Lung (tissue), 11 donors: ENCODE measurements at regions not wholly inside any gene's neighbourhood (a gene's known extent, or its start where the extent isn't known, plus 50 kb on each side); places are given as distances from the start of the nearest gene placed in this dataset.

ENCODE experiments used
- ATAC-seq: fragments of 200-7000 bp; cut with Tn5 transposase; one replicate; pipeline ENCODE4 v1.9.1; 2020; ENCODE audit warnings: moderate number of reproducible peaks; ENCODE audit not compliant: insufficient read depth, low FRiP score
- DNase-seq, 3 donors: peaks; one replicate each; pipeline ENCODE4 v3.0.0-alpha.2; 2013 to 2017
- H3K27ac ChIP-seq, 2 donors: one replicate each; pipeline ENCODE4 v1.5.1; 2013; ENCODE audit warnings: mild to moderate bottlenecking in 2 of 2, moderate library complexity in 2 of 2, control low read depth in 1 of 2, inconsistent platforms in 1 of 2, low read depth in 1 of 2, low read length in 1 of 2
- H3K27me3 ChIP-seq, 3 donors: one replicate each; pipeline ENCODE4 v1.5.1; 2013; ENCODE audit warnings: low read length in 2 of 3; ENCODE audit not compliant: control insufficient read depth in 3 of 3, insufficient read depth in 3 of 3
- H3K36me3 ChIP-seq, 4 donors: one replicate each; pipeline ENCODE4 v1.5.1; 2013; ENCODE audit warnings: low read length in 4 of 4, mild to moderate bottlenecking in 1 of 4, moderate library complexity in 1 of 4; ENCODE audit not compliant: control insufficient read depth in 4 of 4, insufficient read depth in 4 of 4
- H3K4me1 ChIP-seq, 5 donors: one replicate each; pipeline ENCODE4 v1.5.1; 2013; ENCODE audit warnings: low read length in 5 of 5, mild to moderate bottlenecking in 2 of 5, moderate library complexity in 1 of 5; ENCODE audit not compliant: control insufficient read depth in 5 of 5, insufficient read depth in 5 of 5
- H3K4me3 ChIP-seq: one replicate; pipeline ENCODE4 v1.5.1; 2013; ENCODE audit warnings: mild to moderate bottlenecking, control low read depth, moderate library complexity
- H3K9ac ChIP-seq, 2 donors: one replicate each; pipeline ENCODE4 v1.5.1; 2013; ENCODE audit warnings: low read length in 2 of 2, control low read depth in 1 of 2; ENCODE audit not compliant: insufficient read depth in 1 of 2
- H3K9me3 ChIP-seq, 4 donors: one replicate each; pipeline ENCODE4 v1.5.1; 2013; ENCODE audit warnings: low read length in 3 of 4, mild to moderate bottlenecking in 1 of 4, moderate library complexity in 1 of 4; ENCODE audit not compliant: control insufficient read depth in 4 of 4, insufficient read depth in 3 of 4
- CTCF ChIP-seq: IDR thresholded peaks from 2 replicates; pipeline ENCODE4 v1.5.1; 2012; ENCODE audit warnings: mild to moderate bottlenecking; ENCODE audit errors: control extremely low read depth, extremely low read depth
- WGBS, 2 donors: extraction: QIAGEN DNeasy Blood & Tissue Kit; methylation state at CpG; one replicate each; pipeline ENCODE4 v1.1.7; 2013; 5-methylcytosine and 5-hydroxymethylcytosine counted together
- donor health status: control.
- donor health status: control.
- donor health status: Bipolar disorder and iron deficiency.
- donor health status: healthy.
- donor health status: DM: yes; HTN: yes; CAD: no.

DNA sequence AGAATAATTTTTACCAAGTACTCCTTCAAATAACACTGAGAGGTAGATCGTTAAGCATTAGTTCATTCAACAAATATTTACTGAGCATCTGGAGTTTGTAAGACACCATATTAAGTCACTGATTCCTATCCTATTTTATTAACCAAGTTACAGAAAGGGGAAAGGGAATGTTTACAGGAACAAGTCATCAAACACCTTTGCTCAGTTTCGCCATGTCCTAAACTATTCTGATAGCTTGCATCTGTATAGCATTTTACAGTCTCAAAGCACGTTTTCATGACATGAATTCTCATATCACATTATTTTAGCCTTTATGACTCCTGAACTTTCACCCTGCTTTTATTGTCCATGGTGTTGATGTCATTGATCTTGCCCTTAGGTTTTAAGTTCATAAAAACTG lies 89.2 kb downstream of the AREG start:
- no peak for TF ChIP-seq CTCF
- Histone ChIP-seq H3K9ac (no peak overlapping the region), H3K27ac (no peak overlapping the region), H3K27me3 (no peaks in the 10 kb centered on the region), H3K4me3 (no peak overlapping the region), H3K4me1 (no peaks in the 10 kb centered on the region), H3K9me3 (no peaks in the 10 kb centered on the region), H3K36me3 (no peaks in the 10 kb centered on the region)
- WGBS, 2 donors = 65 to 84% methylated on average over 3 of the region's 3 CpGs
- no peak for DNase-seq
- no peak for ATAC-seq

DNA sequence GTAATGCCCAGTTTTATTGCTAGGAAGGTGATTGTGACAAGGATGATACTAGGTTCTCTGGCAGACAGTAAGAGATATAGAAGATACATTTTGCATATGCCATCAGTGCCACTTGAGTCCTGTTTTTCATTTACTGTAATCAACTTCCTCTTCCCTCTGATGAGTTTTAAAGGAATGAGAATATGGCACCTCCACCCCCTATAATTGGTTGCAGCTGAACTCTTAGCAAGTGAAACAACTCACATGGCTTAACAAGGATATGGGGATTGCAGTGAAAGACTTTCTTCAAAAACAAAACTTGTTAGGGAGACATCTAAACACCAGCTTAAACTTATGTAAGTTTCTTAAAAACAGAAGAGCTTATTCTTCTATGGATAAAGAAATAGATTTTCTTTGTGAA lies 90.0 kb downstream of the AREG start:
- H3K36me3 ChIP-seq = no peaks in the 10 kb centered on the region
- peaks cover 0 to 3% (median 0%) of the 10 kb centered on the region in 5 donors for H3K4me1 ChIP-seq
- H3K9ac ChIP-seq = no peak overlapping the region
- H3K4me3 ChIP-seq = no peak overlapping the region
- ATAC-seq = no peak
- TF ChIP-seq CTCF = no peak
- H3K27me3 ChIP-seq = no peaks in the 10 kb centered on the region
- H3K9me3 ChIP-seq = no peaks in the 10 kb centered on the region
- no peak overlapping the region for H3K27ac ChIP-seq
- no peak for DNase-seq

- WGBS, 2 donors = 79 to 89% methylated on average over 1 of the region's 1 CpG
- no peak for DNase-seq
- H3K4me3 ChIP-seq = no peak overlapping the region
- H3K27me3 ChIP-seq = no peaks in the 10 kb centered on the region
- H3K9me3 ChIP-seq = no peaks in the 10 kb centered on the region
- no peak for ATAC-seq
- H3K4me1 ChIP-seq = peaks cover 0 to 3% (median 0%) of the 10 kb centered on the region in 5 donors
- no peak overlapping the region for H3K27ac ChIP-seq
- H3K9ac ChIP-seq = no peak overlapping the region
- no peak for TF ChIP-seq CTCF
- no peaks in the 10 kb centered on the region for H3K36me3 ChIP-seq
These were observed 90.6 kb downstream of the AREG start for GRCh38 chr4:74535512-74535911.

DNA sequence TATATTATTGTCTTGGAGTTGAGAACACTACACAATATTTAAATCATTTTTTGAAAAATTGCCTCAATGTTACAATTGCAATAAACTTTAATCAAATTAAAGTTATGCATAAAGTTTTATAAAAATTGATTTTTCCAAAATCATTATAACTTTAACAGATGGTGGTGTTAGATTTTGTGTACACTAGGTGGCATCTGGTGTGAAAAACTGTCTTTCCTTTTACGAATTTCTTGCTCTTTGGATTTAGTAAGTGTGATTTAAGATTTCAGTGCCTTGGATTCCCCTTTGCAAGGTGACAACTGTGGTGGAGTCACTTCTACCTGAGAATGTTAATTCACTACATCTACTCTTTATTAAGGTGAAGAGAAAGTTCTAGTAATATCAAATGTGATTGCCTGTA lies 91.6 kb downstream of the AREG start:
- WGBS, 2 donors = 34 to 63% methylated on average over 1 of the region's 1 CpG
- no peaks in the 10 kb centered on the region for H3K9me3 ChIP-seq
- H3K9ac ChIP-seq = no peak overlapping the region
- no peaks in the 10 kb centered on the region for H3K36me3 ChIP-seq
- H3K27me3 ChIP-seq = no peaks in the 10 kb centered on the region
- peaks cover 0 to 4% (median 0%) of the 10 kb centered on the region in 5 donors for H3K4me1 ChIP-seq
- ATAC-seq (no peak), DNase-seq (no peak)
- no peak for TF ChIP-seq CTCF
- no peak overlapping the region for H3K4me3 ChIP-seq
- H3K27ac ChIP-seq = no peak overlapping the region
